GM21447 (cell line): ENCODE measurements at regions not wholly inside any gene's neighbourhood (a gene's known extent, or its start where the extent isn't known, plus 50 kb on each side); places are given as distances from the start of the nearest gene placed in this dataset.

Experiments
- ATAC-seq: cut with Tn5 transposase; IDR thresholded peaks from one replicate; pipeline ENCODE4 v1.9.1; 2021; ENCODE audit not compliant: unreplicated experiment

DNA sequence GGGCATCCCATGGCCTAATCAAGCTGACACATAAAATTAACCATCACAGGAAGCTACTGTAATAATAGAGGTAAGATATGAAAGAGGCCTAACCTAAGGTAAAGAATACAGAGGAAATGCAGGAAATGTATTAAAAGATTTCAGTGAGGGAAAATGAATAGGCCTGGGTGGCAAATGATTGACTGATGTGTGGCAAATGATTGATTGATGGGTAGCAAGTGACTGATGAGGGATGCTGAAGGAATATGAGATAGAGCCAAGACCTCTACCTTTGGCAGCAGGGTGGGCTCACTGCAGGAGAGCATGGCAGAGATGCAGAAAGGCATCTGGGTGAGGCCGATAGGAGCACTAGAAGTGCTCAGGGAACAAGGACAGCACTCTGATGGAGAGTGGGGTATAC lies 172.9 kb downstream of the KCTD12 start:
- ATAC-seq = no peak

DNA sequence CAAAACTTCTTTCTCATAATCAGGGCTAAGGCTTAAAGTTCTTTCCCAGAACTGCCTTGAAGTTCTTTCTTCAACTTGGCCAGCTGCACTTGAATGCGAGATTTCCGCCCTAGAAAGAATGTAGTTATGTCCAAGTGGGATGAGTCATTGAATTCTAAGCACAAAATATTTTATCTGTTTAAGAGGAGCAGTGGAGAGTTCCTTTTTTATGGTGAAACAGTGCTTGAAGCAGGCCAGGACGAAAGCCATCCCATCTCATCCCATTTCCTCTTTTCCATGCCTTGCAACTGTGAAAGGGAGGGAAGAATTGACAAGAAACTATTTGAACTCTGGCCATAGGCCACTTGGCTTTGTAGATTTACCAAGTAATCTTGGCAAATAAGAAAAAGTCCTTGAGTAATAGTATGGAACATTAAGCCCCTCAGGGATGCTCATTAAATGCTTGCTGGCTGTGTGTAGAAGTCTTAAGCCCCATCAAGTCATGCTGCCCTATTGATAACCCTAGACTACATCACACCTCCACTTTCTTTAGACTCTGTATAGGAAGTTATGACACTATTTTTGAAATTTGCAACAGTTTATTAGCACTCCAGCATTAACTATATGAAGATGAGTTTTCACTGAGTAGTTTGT lies 174.5 kb downstream of the KCTD12 start:
- no peak for ATAC-seq

GRCh38 chr13:76709851-76710250 lies 176.4 kb downstream of the KCTD12 start:
- ATAC-seq = no peak

DNA sequence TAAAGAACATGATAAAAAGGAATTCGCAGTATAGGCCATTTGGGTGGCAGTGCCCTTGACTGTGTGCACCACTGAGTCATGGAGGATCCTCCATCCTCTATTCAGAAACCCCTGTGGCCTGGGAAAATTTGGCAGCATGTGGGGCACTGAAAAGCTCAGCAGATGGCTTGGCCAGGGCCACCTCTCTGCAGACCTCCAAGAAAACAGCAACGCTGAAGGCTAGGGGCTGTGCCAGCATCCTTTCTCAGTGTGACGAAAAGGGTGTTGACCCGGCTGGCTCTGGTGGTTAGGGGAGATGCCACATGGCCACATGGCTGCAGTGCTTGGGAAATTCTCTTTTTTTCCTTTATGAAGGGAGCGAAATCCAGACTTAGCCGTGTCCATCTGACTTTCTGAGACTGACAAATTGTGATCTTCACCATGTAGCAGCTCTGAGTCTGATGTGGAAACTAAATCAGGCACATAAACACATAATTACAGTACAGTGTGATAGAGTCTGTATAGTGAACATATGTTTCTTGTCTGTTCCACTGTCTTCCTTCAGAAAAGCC lies 178.0 kb downstream of the KCTD12 start:
- ATAC-seq = no peak

DNA sequence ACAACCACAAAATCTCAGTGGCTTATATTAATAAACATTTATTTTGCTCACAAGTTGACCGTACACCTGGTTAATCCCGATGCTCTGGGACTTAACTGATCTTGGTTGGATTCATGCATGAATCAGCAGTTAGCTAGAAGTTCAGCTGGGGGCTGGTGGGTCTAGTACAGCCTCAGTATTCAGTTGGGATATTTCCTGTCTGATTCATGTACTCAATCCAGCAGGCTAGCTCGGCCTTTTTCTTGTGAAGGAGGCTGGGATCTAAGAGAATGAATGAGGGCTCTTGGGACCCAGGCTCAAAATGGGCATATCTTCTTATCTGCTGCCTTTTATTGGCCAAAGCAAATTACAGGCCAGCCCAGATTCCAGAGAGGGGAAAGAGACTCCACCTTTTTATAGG lies 178.8 kb downstream of the KCTD12 start:
- no peak for ATAC-seq

DNA sequence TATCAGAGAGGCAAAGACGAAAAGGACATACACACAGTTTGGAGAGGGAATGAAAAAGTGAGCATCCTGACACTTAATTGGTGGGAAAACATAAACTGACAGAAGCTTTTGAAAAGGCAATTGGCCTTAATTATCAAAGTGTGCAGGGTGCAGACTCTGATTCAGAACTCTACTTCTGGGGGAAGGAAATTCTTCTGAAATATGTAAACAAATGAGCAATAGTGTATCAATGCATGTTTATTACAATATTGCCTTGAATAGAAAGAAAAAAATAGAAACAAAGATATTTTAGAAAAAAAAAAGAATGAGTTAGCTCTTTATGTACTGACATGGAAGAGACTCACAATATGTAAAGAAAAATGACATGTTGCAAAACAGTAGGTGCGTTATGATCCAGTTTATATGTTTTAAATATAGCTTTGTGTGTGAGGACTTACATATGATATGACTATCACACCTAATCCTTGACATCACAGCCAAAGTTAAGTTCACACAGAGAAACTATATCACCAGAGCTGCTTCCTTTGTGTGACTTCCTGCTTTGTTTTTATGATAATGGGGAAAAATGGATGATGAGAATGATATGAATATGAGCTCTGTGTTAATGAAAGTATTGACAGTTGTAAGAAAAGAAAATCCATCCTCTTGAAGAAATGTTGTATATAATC lies 182.4 kb downstream of the KCTD12 start:
- no peak for ATAC-seq

DNA sequence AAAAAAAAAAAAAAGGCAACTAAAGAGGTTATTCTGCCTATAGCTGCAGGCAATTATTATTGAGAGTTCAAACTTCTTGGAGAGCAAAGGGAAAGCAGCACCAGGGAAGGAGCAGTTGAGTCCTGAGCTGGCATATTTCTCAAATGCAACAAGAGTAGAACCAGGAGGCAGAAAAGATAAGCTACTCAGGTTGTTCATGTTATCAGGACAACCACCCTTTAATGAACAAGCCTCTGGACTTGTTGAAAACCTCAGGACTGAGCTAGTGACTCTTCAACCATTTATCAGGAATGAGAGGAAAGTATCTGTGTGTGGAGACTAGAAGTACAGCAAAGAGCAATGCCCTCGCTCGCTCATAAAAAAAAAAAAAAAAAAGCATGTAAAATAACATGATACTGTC lies 183.0 kb downstream of the KCTD12 start:
- ATAC-seq = no peak

DNA sequence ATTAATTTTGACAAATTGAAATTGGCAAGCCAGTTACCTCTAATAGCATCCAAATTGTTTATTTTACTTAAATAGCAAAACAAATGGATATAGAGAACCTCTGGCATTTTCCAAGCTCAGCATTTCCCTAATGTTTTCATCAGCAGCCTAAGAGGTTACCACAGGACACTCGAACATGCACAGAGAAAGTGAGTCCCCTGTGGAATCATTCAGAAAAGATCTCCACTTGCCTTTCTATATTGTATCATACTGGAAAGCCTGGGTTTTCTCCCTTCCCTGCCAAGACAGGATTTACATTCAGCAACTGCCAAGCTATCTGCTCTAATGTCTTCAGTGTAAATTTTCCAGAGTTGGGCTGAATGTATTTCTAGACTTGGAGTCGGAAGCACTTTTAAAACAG lies 188.9 kb downstream of the KCTD12 start:
- ATAC-seq = no peak

GRCh38 chr13:76696370-76696769 lies 189.8 kb downstream of the KCTD12 start:
- no peak for ATAC-seq

- no peak for ATAC-seq
Observed at GRCh38 chr13:76693086-76693485, 193.1 kb downstream of the KCTD12 start.

GRCh38 chr13:76692346-76692745 lies 193.9 kb downstream of the KCTD12 start:
- no peak for ATAC-seq

DNA sequence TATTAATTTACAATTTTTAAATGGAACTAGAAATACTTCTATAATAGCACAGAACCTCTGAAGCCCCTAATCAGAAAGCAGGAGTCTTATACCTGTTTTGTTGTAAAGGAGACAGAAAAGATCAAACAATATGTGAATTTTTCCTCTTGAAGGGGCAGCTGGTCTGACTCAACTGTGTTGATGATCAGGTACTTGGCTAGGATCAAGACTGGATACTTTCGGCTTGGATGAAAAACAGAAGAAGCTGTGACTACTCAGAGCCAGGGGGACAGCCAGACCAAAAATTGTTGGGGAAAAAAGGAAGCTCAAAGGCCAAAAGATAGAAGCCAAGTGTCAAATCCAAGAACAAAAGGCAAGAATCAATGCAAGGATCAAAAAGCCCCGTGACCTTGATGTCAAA lies 195.6 kb downstream of the KCTD12 start:
- no peak for ATAC-seq

- no peak for ATAC-seq
Observed at GRCh38 chr13:76687467-76687866, 198.7 kb downstream of the KCTD12 start.

DNA sequence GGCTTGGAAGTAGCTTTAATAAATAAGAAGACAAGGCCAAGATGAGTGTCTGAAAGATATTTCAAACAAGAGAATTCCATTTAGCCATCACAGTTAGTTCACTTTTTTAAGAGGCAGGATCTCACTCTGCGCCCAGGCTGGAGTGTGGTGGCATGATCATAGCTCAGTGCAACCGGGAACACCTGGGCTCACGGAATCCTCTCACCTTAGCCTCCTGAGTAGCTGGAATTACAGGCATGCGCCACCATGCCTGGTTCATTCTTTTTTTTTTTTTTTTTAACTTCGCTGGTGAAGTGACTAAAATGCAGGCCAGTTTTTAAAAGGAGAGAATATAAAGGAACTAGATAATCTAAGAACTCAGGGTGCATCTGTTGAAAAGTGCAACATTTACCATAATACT lies 200.3 kb downstream of the KCTD12 start:
- ATAC-seq = no peak

DNA sequence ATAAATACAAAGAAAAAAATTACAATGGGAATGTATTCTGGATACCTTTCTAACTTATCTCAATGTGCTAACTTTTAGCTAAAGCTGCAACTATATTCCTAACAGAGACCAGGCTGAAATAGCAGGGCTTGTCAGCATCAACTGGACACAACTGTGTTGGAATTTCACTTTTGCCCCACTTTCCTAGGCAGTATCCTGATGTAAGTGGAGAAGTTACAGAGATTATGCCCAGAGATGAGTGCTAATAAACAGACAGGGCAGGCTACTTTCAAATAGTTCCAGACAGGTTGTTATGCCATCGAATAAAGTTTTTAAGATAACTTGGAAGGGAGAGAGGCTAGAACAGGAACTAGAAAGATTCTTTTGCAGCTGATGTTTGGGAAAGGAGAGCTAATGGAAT lies 201.9 kb downstream of the KCTD12 start:
- ATAC-seq = no peak

- ATAC-seq = no peak
Observed at GRCh38 chr13:76683854-76684253, 202.4 kb downstream of the KCTD12 start.

DNA sequence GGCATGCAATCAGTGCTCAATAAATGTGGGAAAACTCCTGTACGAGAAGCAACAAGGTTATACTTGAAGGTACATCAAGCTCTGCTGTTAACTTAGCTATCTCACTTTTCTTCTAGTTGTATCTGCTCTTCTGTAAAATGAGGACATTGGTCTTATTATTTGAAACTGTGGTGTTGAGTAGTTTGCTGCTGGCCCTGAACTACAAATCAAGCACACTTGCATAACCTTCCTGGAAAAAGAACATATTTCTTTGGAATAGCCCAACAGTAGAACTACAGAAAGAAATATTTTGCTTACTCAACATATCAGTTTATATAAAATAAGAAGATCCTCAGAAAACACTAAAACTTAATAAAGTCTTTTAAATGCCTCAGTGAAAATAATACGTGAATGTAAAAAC lies 203.0 kb downstream of the KCTD12 start:
- no peak for ATAC-seq

DNA sequence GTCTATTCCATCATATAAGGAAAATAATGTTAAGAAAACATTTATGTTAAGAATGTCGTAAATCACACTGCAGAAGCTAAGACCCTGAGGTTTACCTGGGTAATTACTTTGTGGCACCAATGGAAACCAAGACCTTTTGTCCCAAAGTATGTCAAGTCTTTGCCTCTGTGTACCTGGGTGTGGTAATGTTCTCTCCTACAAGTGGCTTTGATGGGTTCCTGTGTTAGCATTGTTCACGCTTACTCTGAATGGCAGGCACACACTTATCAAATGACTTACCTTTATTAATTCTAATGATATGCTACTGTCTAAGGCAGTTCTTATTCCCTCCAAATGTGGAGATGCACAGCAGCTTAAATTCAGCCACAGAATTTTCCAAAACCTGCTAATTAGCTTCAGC lies 206.1 kb downstream of the KCTD12 start:
- no peak for ATAC-seq

DNA sequence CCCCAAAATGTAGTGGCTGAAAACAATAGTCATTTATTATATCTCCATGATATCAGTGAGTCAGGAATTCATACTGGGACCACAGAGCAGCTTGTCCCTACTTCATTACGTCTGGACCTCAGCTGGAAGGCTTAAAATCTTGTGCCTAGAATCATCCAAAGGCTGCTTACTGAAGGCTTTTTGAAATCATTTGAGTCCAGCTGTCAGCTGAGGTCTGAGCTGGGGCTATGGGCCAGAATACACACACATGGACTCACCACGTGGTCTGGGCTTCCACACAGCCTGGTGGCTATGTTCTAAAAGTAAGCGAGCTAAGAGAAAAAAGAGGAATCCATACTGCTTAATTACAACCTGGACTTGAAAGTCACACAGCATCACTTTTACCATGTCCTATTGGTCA lies 209.2 kb downstream of the KCTD12 start:
- no peak for ATAC-seq

DNA sequence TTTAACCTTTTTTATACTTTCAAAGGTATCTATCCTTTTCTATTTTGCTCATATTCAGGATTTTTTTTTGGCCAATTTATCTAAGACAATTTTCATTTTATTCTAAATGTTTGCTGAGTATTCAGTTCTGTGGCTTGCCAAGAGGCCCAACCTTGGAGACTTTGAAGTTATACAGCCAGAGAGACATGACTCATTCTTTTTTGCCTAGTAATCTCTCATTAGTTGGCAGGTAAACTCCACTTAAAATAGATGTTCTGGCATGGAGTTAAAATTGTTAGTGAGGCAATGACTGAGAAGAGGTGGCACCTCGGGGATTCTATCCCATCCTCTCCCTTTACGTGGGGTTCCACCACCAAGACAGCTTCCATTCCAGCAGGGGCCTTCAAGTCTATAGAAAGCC lies 213.8 kb downstream of the KCTD12 start:
- ATAC-seq = no peak

GRCh38 chr13:76668716-76669115 lies 217.5 kb downstream of the KCTD12 start:
- no peak for ATAC-seq

- no peak for ATAC-seq
Observed at GRCh38 chr13:76668141-76668540, 218.1 kb downstream of the KCTD12 start.

DNA sequence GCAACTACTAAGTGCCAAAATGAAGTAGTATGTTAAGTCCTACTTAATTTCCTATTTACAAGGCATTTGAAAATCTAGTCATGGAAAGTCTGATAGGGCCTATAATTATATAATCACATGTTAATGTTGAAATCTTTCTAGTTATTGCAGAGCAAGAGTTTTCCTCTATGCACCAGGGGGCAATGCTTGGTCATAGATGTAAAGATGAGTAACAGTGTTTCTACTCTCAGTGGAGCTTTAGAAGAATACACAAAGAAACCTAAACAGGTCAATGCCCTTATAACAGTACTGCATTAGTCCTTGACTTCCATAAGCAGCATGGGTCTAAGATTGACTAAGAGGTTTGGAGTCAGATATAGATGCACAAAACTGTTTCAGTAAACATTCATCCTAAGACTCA lies 218.7 kb downstream of the KCTD12 start:
- ATAC-seq = no peak
